Adrenal gland (tissue), 5 donors: ENCODE measurements at regions not wholly inside any gene's neighbourhood (a gene's known extent, or its start where the extent isn't known, plus 50 kb on each side); places are given as distances from the start of the nearest gene placed in this dataset.

Experiments
- POLR2A ChIP-seq, 2 donors: fragments of 450-650 bp; IDR thresholded peaks; one replicate each; pipeline ENCODE4 v1.6.1; 2017; ENCODE audit warnings: antibody characterized with exemption in 2 of 2, mild to moderate bottlenecking in 2 of 2, moderate library complexity in 1 of 2
- TF ChIP-seq, protein P1 (sequence below), 6 experiments: fragments of 450-650 bp in 4 of 6; fragments of 200-600 bp in 2 of 6; sonication (generic) in 1 of 6; IDR thresholded peaks; 1 replicate in 5 of 6; 2 replicates in 1 of 6; pipeline versions ENCODE4 v1.5.1 to v1.8.0; 2016 to 2021; ENCODE audit warnings: antibody characterized with exemption in 6 of 6, mild to moderate bottlenecking in 2 of 6, moderate library complexity in 1 of 6
- donor health status: DM: no; HTN: no; CAD: no.

DNA sequence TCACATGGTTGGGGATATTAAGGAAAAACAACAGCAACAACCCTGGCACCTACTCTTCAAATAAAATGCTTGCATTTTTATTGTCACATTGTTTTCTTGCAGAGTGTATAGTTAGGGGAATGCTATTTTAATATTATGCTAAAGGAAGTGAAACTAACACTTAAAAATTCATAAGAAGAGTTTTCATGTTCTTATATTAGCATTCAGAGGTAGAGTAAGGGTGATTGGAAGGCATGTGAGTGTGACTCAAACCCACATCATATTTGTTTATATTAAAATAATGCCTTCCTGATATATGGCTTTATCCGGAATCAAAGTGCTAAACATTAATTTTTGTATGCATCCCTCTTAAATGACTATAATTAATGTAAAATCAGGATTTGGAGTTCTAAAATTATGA is 59.8 kb upstream of the TES start:
- TF ChIP-seq, protein P1, sequence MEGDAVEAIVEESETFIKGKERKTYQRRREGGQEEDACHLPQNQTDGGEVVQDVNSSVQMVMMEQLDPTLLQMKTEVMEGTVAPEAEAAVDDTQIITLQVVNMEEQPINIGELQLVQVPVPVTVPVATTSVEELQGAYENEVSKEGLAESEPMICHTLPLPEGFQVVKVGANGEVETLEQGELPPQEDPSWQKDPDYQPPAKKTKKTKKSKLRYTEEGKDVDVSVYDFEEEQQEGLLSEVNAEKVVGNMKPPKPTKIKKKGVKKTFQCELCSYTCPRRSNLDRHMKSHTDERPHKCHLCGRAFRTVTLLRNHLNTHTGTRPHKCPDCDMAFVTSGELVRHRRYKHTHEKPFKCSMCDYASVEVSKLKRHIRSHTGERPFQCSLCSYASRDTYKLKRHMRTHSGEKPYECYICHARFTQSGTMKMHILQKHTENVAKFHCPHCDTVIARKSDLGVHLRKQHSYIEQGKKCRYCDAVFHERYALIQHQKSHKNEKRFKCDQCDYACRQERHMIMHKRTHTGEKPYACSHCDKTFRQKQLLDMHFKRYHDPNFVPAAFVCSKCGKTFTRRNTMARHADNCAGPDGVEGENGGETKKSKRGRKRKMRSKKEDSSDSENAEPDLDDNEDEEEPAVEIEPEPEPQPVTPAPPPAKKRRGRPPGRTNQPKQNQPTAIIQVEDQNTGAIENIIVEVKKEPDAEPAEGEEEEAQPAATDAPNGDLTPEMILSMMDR (IDR thresholded peaks at IDR 0.05), result no peak
- no peak for TF ChIP-seq POLR2A (IDR thresholded peaks at IDR 0.05)
